RPMI7951 (cell line): ENCODE measurements at regions not wholly inside any gene's neighbourhood (a gene's known extent, or its start where the extent isn't known, plus 50 kb on each side); places are given as distances from the start of the nearest gene placed in this dataset.
A peak's percentile ranks its signal among the peaks of the same experiment; 100 is the strongest.

ENCODE experiments used
- DNase-seq: peaks from one replicate; pipeline ENCODE4 v3.0.0-alpha.2; 2012; ENCODE audit warnings: low read depth

DNA sequence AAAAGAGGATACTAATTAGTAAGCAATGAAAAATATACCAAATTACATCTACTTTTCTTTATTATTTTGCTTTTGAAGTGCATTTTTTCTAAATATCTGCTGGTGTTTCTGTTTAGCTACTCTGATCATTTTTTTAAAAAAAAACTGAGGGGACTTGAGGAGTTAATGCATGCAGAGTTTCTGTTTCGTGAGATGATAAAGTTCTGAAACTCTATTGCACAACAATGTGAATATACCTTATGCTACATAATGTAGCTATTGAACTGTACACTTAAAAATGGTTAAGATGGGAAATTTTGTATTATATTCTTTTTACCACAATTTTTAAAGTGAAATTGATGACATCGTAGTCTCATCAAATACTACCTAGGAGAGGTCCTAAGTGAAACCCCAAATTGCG is 288.3 kb upstream of the NR4A3 start:
- no peak for DNase-seq

DNA sequence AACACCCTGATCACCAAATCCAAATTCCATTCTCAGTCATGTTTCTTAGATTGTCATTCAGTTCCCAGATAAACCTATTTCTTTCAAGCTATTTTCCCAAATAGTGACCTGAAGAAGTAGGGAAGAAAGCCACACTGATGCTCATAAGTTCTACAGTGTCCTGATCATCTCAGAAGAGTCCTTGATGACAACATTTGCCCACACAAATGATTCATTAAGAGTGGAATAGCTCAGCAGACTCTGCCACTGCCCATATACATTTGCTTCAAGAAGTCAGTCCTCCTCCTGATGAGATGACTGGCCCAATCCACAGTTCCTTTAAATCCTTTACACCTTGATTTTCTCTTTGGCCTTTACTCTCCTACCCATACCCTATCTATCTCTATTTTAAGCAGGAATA is 283.7 kb upstream of the NR4A3 start:
- DNase-seq: no peak

DNA sequence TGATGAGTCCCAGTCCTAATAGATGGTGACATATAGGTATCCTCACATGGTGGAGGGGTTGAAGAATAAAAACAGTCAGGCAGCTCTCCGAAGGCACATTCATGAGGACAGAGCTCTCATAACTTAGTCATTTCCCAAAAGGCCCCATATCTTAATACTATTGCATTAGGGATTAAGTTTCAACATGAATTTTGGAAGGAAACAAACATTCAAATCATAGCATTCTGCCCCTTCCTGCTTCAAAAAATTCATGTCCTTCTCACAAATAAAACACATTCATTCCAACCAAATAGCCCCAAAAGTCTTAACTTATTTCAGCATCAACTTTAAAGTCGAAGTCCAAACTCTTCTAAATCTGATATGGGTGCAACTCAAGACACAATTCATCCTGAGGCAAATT is 277.2 kb upstream of the NR4A3 start:
- DNase-seq: no peak

DNA sequence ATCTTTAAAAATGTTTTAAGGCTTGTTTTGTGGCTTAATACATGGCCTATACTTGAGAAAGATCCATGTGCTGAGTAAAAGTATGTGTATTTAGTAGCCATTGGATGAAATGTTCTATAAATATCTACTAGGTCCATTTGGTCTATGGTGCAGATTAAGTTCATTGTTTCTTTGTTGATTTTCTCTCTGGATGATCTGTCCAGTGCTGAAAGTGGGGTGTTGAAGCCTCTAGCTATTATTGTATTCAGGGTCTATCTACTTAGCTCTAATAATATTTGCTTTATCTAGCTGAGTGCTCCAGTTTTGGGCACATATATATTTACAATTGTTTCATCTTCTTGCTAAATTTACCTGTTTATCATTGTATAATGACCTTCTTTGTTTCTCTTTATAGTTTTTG is 272.2 kb upstream of the NR4A3 start:
- DNase-seq: no peak

- DNase-seq: no peak
Measured at GRCh38 chr9:99555792-99556191, 265.9 kb upstream of the NR4A3 start.

DNA sequence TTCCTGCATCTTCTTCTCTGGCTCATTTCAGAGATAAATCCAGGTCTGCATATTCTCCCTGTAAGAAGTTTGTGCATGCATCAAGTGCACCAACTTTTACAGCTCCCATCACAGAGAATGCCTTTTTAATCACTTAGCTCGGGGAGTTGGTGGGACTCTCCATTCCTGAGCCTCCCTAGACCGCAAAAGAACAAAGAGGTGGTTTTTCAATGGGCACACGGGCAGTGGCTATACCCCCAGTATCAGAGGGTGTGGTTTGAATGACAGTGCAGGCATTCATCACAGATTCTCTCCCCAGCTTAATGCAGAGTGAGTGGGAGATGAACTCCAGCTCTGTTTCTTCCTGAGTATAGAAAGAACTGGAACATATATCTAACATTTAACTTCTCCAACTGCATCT is 264.7 kb upstream of the NR4A3 start:
- peak; percentile 37 for DNase-seq

GRCh38 chr9:99557816-99558215 is 263.9 kb upstream of the NR4A3 start:
- DNase-seq: peak; percentile 11

- no peak for DNase-seq
Measured at GRCh38 chr9:99559776-99560175, 261.9 kb upstream of the NR4A3 start.

DNA sequence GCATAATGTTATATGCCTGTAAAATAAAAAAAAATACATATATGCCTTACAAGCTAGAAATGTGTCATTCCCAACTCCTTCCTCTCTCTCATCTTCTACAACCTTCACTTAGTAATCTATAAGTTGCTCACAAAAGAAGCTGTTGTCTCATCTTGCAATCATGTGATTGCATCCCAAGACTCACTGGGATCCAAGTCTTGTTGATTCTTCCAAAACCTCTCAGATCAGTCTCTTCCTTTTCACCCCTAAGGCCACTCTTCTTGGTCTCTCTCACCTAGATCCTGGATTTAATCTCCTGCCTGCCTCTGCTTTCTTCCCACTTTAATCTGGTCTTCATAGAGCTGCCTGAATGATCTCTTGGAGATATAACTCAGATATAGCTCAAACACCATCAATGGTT is 261.1 kb upstream of the NR4A3 start:
- DNase-seq: no peak

GRCh38 chr9:99561509-99561917 is 260.2 kb upstream of the NR4A3 start:
- DNase-seq: no peak

GRCh38 chr9:99561961-99562565 is 259.6 kb upstream of the NR4A3 start:
- no peak for DNase-seq

DNA sequence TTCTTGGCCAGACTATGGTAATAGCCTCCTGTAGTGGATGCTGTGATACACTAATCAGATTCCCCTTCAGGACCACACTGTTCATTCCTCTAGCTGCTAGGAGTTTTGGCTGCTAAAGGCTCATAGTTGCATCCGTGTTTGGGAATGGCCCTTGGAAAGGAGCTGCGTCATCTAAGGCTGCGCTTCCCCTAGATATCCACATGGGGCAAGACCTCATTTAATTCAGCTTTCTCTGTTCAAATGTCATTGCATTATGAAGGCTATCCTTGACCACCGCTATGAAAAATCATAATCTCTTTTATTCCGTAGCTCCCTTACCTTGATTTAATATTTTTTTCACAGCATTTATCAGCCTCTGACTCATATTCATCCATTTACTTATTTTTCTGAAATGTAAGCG is 258.3 kb upstream of the NR4A3 start:
- peak; percentile 10 for DNase-seq

DNA sequence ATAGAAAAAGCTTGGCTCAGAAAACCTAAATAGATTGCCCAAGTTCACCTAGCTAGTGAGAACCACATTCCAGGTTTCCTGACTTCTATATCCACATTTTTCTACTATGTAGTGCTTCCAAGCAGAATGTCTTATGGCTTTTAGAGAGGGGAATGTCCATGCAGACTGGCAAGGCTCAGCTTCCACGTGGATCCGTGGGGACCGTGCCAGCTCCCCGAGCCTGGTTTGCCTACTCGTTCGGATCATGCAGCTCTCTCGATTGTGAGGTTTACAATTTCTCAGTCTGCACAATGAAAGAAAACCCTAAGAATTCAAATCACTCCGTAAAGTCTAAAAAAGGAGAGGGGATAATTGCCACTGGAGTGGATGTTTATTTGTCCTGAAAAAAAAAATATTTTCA is 256.5 kb upstream of the NR4A3 start:
- no peak for DNase-seq

DNA sequence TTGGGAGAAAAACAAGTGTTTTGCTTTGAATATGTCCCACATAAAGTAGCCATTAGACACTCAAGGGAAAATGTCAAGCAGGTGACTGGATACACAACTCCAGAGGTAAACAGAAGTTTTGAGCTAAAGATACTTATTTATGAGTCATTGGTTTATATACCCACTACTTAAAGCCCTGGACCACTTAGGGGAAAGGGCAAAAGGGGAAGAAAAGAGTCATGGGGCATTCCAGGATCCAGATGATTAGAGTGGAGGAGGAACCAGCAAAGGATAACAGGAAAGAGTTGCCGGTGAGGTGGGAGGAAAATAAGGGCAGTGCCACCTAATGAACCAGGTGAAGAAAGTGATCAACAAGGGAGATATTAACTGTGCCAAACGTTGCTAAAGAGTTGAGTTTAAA is 254.2 kb upstream of the NR4A3 start:
- DNase-seq: no peak

DNA sequence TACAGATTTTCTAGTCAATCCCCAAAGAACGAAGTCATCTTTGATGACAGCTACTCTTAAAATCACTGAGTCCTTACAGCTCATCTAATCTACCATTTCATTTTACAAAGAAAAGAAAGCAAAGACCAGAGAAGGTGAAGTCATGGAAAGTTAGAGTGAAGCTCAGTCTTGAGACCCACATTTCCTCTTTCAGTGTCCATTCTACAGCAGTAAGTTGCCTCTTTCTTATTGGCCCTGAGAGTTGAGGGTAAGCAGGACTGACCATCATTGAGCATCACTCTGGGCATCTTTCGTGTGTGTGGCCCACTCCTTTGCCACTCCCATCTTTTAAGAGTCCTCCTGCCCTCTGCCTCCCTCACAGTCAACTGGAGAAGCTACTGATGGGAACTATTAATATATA is 251.8 kb upstream of the NR4A3 start:
- no peak for DNase-seq

DNA sequence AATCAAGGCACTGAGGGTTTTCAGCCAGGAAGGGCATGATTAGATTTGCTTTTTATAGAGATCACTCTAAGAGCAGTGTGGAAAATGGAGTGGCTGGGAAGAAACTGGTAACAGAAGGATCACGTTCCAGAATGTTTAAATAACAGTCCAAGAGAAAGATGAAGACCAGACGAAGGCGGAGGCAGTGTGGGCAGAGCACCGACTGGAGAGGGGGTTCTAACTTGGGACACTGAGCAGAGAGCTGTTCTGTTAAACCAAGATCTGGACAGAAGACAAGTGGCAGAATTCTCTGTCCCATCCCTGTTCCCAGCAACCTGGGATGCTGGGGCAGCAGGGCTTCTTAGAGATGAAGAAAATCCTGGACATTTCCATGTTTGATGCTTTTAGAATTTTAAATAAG is 249.1 kb upstream of the NR4A3 start:
- no peak for DNase-seq

GRCh38 chr9:99573085-99573484 is 248.6 kb upstream of the NR4A3 start:
- no peak for DNase-seq

DNA sequence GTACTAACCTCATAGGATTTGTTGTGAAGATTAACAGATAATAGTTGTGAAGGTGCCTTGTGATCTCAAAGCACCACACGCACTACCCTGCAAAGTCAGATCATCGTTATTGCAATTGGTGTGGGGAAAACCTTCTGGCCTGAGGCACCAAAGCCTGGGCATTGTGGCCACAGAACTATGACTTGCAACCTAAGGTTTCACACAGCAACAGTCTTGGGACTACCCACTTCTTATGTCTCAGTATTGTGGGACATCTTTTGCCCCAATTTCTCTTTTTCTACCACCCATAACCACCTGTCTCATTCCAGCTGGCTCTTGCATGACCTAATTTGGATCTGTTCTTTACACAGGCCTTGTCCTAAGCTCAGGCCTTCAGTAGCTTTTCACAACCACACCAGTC is 247.8 kb upstream of the NR4A3 start:
- no peak for DNase-seq

DNA sequence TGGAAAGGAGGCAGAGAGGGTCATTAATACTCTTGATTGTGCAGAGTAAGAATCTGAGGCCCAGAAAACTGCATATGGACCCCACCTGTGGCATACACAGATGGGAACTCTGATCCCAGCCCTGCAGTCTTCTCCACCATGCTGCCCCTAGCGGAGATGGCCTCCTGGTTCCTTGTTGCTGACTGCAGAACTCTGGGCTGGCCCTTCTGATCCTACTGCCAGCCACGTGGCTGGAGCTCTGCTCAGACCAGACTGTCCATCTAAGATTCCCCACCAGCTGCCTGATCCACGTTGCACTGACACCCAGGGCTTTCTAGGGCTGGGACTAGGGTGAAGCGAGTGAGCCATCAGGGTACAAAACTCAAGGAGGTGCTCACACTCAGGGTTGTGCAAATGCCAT is 245.7 kb upstream of the NR4A3 start:
- no peak for DNase-seq

GRCh38 chr9:99576876-99577275 is 244.8 kb upstream of the NR4A3 start:
- no peak for DNase-seq

- DNase-seq: no peak
Measured at GRCh38 chr9:99577351-99577750, 244.3 kb upstream of the NR4A3 start.

- DNase-seq: no peak
Measured at GRCh38 chr9:99578666-99579065, 243.0 kb upstream of the NR4A3 start.

- no peak for DNase-seq
Measured at GRCh38 chr9:99579964-99580363, 241.7 kb upstream of the NR4A3 start.

GRCh38 chr9:99582814-99583213 is 238.9 kb upstream of the NR4A3 start:
- no peak for DNase-seq

DNA sequence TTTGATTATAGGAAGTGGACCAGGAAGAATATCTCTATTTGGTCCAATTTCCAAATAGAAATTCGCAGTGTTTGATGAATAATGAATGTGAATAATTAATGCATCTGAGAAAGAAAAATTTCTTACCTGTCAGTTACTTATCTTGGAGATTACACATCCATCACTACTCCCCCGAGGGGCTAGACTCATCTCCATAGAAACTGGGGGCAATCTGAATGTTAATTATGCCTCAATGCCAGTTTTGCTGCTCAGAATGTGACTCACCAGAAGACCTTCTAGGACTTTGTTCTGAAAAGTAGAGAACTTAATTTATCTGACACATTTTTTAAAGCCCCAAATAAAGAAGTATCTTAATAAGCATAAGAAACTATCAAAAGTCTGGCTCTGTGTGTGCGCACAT is 233.4 kb upstream of the NR4A3 start:
- DNase-seq: no peak
